Activated gamma-delta T cell (primary cell): ENCODE measurements at regions not wholly inside any gene's neighbourhood (a gene's known extent, or its start where the extent isn't known, plus 50 kb on each side); places are given as distances from the start of the nearest gene placed in this dataset.

Source experiments
- DNase-seq: peaks from one replicate; lab custom pipeline; 2025; lab: John Stamatoyannopoulos, UW

DNA sequence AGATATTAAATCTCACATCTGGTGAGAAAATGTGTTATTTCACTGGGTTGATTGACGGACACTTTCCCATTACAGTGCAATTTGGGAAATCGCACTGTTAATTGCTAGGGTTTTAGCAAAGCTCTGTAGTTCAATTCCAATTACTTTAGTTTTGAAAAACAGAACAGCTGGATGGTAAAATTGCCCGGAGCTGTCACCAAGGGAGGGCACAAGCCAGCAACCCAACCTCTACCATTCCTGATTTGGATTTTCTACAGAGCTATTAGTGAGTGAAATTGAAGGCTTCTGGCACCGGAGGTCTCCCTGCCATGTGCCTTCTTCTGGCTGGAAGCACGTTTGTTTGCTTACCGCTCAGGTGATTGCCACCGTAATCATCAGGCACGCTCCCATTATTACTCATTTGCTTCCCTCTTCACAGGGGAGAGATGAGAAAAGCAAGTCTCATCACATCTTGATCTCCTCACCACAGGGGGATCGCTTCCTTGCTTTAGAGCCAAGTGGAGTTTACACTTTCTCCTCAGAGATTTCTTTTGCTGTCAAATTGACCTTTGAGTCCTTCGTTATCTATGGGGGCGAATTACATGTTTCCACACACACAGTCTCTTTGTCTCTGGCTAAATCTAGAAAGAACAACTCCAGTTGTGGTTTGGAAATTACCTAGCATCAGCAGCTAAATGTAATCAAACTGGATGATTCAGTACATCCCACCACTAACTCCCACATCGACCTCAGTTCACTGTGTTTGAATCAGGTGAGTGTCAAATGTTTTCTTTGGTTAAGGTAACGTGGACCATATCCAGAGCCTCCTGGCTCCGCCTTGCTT is 421.7 kb upstream of the GOLIM4 start:
- DNase-seq = no peak

GRCh38 chr3:168514252-168514651 is 418.5 kb upstream of the GOLIM4 start:
- DNase-seq = no peak

- DNase-seq = no peak
Observed at GRCh38 chr3:168512802-168513201, 417.1 kb upstream of the GOLIM4 start.

- no peak for DNase-seq
Observed at GRCh38 chr3:168511428-168512014, 415.8 kb upstream of the GOLIM4 start.

GRCh38 chr3:168506589-168506988 is 410.9 kb upstream of the GOLIM4 start:
- no peak for DNase-seq

DNA sequence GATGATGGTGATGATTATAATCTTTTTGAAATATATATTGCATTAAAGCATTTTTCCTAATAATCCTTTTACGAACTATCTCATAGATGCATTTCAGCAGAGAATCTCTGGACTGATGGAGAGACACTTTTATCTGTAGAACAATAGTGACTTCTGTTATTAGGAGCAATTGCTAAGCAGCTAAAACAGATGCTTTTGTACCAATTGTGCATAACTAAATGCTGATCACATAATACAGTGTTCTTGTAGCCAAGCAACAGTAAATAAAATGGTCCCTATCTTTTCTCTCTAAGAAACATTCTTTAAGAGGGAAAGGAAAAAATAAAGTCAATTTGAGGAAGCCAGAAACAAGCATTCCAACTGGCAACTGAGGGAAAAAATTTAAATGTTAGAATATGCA is 405.8 kb upstream of the GOLIM4 start:
- DNase-seq = no peak

DNA sequence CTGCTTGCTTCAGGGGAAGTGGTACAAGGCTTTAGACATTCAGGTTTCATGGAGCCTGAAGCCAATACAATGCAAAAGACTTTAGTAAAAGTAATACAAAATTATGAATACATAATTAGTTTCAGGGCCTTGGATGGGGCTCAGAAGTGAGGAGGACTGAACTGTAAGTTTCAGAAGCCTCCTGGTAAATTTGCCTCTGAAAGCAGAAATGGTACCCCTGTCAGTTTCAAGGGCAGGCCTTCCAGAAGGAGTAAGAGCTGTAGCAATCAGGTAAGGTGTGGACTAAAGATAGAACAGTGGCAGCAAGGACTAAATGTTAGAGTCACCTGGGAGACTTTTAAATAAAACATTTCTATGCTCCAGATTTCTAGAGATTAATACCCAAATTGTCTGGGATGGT is 402.5 kb upstream of the GOLIM4 start:
- DNase-seq = no peak

DNA sequence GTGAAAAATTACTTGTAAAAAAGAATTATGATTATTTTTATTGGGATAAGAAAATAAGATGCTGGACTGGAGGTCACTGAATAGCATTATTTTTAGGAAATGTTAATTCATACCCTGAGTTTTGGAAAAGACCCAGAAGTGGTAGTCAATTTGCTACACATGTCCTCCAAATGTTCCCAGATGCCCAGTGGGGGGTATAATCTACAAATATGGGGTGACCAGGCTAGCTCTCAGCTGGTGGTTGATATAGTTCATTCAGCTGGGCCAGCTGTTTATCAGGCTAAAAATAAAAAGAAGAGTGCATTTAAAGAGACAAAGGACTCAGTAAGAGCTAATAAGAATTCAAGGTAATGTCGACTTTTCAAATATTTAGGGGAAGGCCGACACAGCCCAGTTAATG is 402.0 kb upstream of the GOLIM4 start:
- no peak for DNase-seq

GRCh38 chr3:168497183-168497582 is 401.5 kb upstream of the GOLIM4 start:
- no peak for DNase-seq

GRCh38 chr3:168495932-168496331 is 400.2 kb upstream of the GOLIM4 start:
- no peak for DNase-seq

DNA sequence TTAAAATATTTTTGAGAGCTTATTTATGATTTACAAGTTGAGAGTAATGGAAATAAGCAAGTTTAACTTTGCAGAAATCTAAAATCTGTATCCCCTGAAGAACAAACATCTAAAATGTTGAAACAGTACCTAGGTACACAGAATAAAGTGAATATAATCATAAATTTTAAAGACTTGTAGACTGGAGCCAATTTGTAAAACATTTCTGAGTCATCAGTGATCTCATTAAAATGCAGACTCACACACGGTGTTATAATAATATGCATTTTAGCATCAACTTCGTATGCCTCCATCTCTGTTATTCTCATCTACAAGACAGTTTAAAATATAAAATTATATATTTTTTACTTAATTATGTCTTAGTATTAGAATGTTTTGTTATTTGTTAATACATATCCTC is 399.5 kb upstream of the GOLIM4 start:
- DNase-seq = no peak

DNA sequence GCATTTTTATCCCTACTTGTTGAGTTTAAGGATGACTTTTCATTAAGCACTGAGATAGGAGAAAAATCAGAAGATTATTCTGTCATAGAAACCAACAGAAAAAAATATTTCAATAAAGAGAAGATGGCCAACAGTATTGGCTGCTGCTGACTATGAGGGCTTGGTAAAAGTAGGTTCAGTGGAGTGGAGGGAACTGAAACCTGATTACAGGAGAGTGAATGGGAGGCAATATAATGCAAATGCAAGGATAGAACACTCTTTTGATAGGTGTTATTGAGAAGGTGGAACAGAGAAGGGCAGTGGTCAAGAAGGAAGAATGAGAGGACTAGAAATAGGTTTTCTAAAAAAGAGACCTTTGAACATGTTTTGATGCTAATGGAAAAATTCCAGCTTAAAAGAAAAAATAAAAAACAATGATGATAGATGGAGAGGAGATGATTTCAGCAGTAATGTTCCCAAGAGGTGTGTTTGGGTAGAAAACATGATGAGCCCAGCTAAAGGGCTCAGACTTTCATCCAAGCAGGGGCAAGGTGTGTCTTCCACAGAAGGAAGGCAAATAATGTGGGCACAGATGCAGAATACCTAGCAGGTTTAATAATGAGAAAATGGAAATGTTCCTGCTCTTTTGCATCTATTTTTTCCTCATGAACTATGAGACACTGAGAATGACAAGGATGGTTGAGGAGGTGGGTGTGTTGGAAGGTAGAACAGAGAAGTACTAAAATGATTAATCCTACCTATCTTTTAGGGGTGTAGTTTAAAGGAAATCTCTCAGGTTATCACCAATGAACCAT is 397.9 kb upstream of the GOLIM4 start:
- DNase-seq = no peak

- no peak for DNase-seq
Observed at GRCh38 chr3:168490981-168491380, 395.3 kb upstream of the GOLIM4 start.

- DNase-seq = no peak
Observed at GRCh38 chr3:168489301-168489700, 393.6 kb upstream of the GOLIM4 start.

DNA sequence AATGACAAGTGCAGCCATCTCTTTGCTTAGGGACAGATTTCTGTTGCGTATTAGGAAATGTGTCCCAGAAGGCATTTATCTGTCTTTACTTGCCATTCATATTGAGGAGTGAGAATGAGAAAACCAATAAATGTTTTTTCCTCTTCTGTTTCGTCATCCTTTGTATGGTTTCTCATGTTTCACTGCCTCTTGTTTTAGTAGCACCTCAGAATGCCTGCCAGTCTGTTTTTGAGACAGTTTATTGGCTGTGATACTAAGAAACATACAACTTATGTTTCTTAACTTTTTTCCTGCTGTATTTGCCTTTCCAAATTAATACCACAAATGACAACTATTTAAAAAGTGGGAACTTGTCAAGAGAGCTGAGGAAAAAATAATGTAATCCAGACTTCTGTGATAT is 390.2 kb upstream of the GOLIM4 start:
- no peak for DNase-seq

- no peak for DNase-seq
Observed at GRCh38 chr3:168476360-168476980, 380.7 kb upstream of the GOLIM4 start.

- DNase-seq = no peak
Observed at GRCh38 chr3:168475704-168476103, 380.0 kb upstream of the GOLIM4 start.

DNA sequence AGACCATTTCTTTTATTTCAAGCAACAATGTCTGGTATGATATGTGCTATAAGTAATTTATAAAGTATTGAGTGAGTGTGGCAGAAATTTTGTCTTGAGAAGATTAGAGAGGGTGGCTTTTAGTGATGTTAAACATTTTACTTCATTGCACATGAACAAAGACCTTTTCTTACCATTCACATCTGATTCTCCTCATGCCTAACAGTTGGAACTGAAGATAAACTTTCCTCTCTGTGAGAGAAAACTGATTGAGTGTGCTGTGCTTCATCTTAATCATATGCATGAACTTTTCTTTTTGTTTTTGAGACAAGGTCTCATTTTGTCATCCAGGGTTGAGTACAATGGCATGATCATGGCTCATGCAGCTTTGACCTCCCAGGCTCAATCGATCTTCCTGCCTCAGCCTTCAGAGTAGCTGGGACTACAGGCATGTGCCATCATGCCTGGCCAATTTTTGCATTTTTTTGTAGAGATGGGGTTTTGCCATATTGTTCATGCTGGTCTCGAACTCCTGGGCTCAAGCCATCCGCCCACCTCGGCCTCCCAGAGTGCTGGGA is 377.7 kb upstream of the GOLIM4 start:
- no peak for DNase-seq

DNA sequence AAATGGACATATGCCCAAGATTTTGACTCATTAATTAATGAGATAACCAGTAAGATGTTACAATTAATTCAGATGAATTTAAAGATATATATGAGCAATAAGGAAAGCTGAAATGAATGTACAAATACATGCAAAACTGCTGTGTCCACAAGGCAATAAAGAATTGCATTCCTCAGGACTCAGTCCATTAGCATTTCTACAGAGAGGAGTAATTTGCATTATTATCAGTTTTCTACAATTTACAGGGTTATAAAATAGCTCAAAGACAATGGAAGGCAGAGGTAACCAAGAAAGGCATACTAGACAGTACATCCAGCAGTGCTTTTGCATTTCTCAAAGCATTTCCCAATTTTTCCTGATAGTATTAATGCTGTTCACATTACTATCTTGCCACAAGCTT is 377.1 kb upstream of the GOLIM4 start:
- no peak for DNase-seq

DNA sequence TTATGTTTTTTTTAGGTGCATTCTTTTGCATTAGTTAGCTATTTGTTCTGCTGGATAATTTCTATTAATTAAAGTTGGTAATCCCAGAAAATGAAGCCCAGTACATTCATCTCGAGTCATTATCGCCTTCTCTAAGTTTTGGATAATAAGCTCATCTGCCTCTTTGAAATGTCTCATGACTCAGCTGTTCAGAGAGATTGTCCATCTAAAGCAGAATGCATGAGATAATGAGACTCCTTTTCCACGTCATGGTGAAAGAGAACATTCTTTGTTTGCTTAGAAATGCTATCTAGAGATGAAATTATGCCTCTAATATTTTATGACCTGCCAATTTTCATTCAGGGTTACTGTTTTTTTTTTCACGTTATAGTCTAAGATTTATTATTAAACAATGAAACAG is 374.7 kb upstream of the GOLIM4 start:
- no peak for DNase-seq

GRCh38 chr3:168469436-168469835 is 373.7 kb upstream of the GOLIM4 start:
- no peak for DNase-seq

DNA sequence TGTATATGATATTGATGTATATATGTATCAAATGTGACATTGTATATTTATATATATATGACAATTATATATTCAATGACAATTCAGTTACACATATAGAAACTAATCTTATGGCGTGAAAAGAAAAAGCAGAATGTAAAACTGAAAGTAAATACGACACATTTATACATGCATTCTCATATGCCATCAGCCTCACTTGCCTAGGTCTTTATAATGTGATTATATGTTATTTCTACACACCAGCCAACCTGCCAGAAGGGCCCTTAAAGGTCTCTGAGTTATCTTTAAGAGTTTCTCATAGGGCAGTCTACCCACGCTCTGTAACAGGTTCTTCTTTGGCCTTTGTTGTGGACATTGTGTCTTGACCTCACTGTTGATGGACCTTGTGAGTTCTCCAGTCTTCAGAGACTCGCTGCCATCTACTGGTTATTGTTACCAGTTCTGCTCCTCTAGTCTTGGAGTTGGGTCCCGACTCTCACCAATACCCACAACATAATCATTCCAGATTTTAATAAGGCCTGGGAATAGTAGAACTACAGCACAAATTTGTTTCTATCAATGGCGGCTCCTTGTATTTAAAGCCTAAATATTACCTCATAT is 371.5 kb upstream of the GOLIM4 start:
- DNase-seq = no peak
